ENCODE measurements at regions not wholly inside any gene's neighbourhood (a gene's known extent, or its start where the extent isn't known, plus 50 kb on each side); places are given as distances from the start of the nearest gene placed in this dataset.
"Not testable (repeated sequence)": the region's sequence is repeated elsewhere in the genome, so short reads cannot be mapped to it uniquely, and the experiment has no call there.

- H3K27ac Mint-ChIP-seq, result no peak overlapping the region
- no peaks in the 10 kb centered on the region for H3K36me3 Mint-ChIP-seq
- no peak overlapping the region for H3K4me3 Mint-ChIP-seq
- H3K4me1 Mint-ChIP-seq (ENCODE audit: low read depth), result no peaks in the 10 kb centered on the region
- peaks cover 10% of the 10 kb centered on the region for H3K9me3 Mint-ChIP-seq (ENCODE audit: low read depth)
- H3K27me3 Mint-ChIP-seq, result no peaks in the 10 kb centered on the region
Measured at GRCh38 chr2:122570641-122571040, 815.2 kb downstream of the TSN start.

GRCh38 chr2:122571471-122571870 lies 816.0 kb downstream of the TSN start:
- not testable (repeated sequence) for H3K36me3 Mint-ChIP-seq, H3K27me3 Mint-ChIP-seq
- H3K9me3 Mint-ChIP-seq (ENCODE audit: low read depth), result peaks cover 14% of the 10 kb centered on the region

DNA sequence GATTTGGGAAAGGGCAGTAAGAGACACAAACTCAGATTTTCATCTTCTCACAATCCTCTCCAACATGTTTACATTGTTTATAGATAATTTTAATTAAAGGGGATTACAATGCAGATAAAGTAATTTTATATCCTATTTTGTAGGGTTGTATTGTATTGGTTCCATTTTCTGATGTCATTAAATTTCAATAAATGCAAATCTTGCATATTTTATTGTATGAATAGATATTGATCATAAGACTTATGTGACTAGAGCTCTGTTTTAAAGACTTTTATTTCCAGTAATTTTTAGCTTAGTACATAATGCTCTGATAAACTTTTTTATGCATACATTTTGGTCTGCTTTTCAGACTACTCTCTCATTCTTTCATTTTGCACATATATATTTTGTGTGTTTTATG lies 819.6 kb downstream of the TSN start:
- Mint-ChIP-seq H3K9me3 (ENCODE audit: low read depth) (peaks cover 10% of the 10 kb centered on the region), H3K27ac (no peak overlapping the region), H3K27me3 (no peaks in the 10 kb centered on the region), H3K4me1 (ENCODE audit: low read depth) (no peaks in the 10 kb centered on the region), H3K36me3 (no peaks in the 10 kb centered on the region), H3K4me3 (no peak overlapping the region)

More at GRCh38 chr2:122571471-122571870, 816.0 kb downstream of the TSN start:
- H3K4me3 Mint-ChIP-seq; H3K4me1 Mint-ChIP-seq (ENCODE audit: low read depth); H3K27ac Mint-ChIP-seq: not testable (repeated sequence)

DNA sequence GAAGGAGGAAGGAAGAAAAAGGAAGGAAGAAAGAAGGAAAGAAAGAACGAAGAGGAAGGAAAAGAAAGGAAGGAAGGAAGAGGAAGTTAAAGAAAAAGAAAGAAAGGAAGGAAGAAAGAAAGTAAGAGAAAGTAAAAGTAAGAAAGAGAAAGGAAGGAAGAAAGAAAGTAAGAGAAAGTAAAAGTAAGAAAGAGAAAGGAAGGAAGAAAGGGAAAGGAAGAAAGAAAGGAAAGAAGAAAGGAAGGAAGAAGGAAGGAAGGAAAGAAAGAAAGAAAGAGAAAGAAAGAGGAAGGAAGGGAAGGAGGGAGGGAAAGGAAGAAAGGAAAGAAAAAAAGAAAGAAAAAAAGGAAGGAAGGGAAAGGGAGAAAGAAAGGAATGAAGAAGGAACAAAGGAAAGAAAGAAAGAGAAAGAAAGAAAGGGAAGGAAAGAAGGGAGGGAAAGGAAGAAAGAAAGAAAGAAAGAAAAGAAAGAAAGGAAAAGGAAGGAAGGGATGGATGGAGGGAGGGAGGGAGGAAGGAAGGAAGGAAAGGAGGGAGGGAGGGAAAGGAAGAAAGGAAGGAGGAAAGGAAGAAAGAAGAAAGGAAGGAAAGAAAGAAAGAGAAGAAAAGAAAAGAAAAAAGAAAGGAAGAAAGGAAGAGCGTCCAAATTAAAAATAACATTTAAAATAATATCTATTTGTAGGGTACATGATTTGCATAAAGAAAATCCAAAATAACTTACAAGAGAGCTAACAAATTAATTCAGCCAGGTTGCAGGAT lies 827.9 kb downstream of the TSN start:
- no peaks in the 10 kb centered on the region for H3K27me3 Mint-ChIP-seq
- no peaks in the 10 kb centered on the region for H3K36me3 Mint-ChIP-seq
- no peak overlapping the region for H3K27ac Mint-ChIP-seq
- no peaks in the 10 kb centered on the region for H3K4me1 Mint-ChIP-seq (ENCODE audit: low read depth)
- H3K9me3 Mint-ChIP-seq (ENCODE audit: low read depth), result no peaks in the 10 kb centered on the region
- H3K4me3 Mint-ChIP-seq, result no peak overlapping the region

DNA sequence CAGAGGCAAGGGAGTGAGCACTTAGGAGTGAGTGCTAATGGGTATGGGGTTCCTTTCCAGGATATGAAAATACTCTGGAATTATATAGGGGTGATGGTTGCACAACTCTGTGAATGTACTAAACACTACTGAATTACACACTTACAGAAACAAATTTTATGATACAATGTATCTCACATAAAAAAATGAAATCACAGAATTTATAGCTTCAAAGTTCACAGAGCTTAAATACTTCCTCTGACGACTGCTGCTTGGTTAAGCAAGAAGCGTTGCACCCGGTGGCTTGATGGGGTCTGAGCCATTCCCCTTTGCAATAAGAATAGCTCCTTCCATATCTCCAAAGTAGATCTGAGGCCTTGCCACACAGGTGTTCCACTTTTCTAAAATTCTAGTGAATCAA lies 835.1 kb downstream of the TSN start:
- Mint-ChIP-seq H3K4me3 (no peak overlapping the region), H3K9me3 (ENCODE audit: low read depth) (peaks cover 10% of the 10 kb centered on the region), H3K36me3 (no peaks in the 10 kb centered on the region), H3K27ac (no peak overlapping the region), H3K27me3 (no peaks in the 10 kb centered on the region), H3K4me1 (ENCODE audit: low read depth) (no peaks in the 10 kb centered on the region)

GRCh38 chr2:122595065-122595464 lies 839.6 kb downstream of the TSN start:
- no peaks in the 10 kb centered on the region for H3K27me3 Mint-ChIP-seq
- H3K36me3 Mint-ChIP-seq, result no peaks in the 10 kb centered on the region
- no peak overlapping the region for H3K27ac Mint-ChIP-seq
- peaks cover 10% of the 10 kb centered on the region for H3K9me3 Mint-ChIP-seq (ENCODE audit: low read depth)
- H3K4me3 Mint-ChIP-seq, result no peak overlapping the region
- H3K4me1 Mint-ChIP-seq (ENCODE audit: low read depth), result no peaks in the 10 kb centered on the region

GRCh38 chr2:122596598-122596997 lies 841.1 kb downstream of the TSN start:
- peaks cover 8% of the 10 kb centered on the region for H3K9me3 Mint-ChIP-seq (ENCODE audit: low read depth)
- no peaks in the 10 kb centered on the region for H3K27me3 Mint-ChIP-seq
- no peaks in the 10 kb centered on the region for H3K36me3 Mint-ChIP-seq
- no peaks in the 10 kb centered on the region for H3K4me1 Mint-ChIP-seq (ENCODE audit: low read depth)
- no peak overlapping the region for H3K4me3 Mint-ChIP-seq
- H3K27ac Mint-ChIP-seq, result no peak overlapping the region

DNA sequence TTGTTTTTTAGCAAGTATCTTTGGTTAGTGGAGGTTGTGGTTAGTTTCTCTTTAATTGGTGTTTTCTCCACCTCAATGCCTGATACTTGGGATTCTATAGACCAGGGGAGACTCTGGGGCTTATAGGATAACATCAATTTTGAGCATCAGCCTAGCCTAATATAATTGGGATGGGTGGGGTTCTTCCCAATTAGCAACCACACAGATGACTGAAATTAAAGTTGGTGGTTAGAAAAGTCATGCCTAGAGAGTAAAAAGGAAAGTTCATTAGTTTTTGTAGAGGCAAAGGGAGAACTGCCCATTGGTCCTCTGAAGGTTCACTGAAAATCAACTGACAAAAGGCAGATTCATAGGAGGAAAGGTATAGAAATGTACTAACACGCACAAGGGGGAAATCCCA lies 843.3 kb downstream of the TSN start:
- Mint-ChIP-seq H3K36me3 (no peaks in the 10 kb centered on the region), H3K4me1 (ENCODE audit: low read depth) (no peaks in the 10 kb centered on the region), H3K27ac (no peak overlapping the region), H3K9me3 (ENCODE audit: low read depth) (no peaks in the 10 kb centered on the region), H3K4me3 (no peak overlapping the region), H3K27me3 (no peaks in the 10 kb centered on the region)

- Mint-ChIP-seq H3K36me3 (no peaks in the 10 kb centered on the region), H3K27me3 (no peaks in the 10 kb centered on the region), H3K27ac (no peak overlapping the region), H3K9me3 (ENCODE audit: low read depth) (peaks cover 9% of the 10 kb centered on the region), H3K4me3 (no peak overlapping the region), H3K4me1 (ENCODE audit: low read depth) (no peaks in the 10 kb centered on the region)
Measured at GRCh38 chr2:122610948-122611609, 855.6 kb downstream of the TSN start.

DNA sequence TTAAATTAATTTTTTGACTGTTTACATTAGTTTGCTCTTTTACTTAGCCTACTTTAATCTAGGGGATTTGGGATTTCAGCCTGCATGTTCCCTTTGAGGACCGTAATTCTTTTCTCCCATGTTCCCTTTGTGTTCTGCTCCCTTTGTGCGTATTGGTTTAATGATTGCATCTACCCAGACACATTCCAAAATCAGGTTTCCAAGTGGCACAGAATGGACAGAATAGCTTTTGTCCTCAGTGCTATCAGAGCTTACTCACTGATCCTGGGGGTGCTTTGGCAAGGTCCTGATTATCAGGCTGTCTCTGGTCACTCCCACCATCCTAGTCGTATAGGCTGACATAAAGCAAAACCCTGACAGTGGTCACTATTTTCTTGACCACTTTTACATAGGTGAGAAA lies 867.5 kb downstream of the TSN start:
- no peaks in the 10 kb centered on the region for H3K27me3 Mint-ChIP-seq
- no peak overlapping the region for H3K27ac Mint-ChIP-seq
- H3K4me3 Mint-ChIP-seq, result no peak overlapping the region
- no peaks in the 10 kb centered on the region for H3K4me1 Mint-ChIP-seq (ENCODE audit: low read depth)
- H3K9me3 Mint-ChIP-seq (ENCODE audit: low read depth), result peaks cover 13% of the 10 kb centered on the region
- no peaks in the 10 kb centered on the region for H3K36me3 Mint-ChIP-seq

DNA sequence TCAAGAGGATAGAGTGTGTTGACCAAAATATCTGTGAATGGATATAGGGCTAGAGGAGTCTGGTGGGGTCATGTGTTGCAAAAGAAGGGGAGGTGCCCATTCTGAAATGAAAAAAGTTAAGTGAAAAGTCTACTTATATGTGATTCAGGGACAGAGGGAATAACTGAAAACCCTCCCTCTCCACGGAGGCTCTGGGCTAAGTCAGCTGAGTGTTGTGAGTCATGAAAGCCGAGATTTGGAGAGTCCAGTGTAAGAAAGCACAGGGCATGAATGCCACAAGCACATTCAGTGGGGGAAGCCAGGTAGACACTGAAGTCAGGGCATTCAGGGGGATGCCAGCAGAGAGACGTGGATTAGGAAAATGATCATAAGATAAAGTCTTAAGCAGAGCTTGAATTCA lies 871.9 kb downstream of the TSN start:
- Mint-ChIP-seq H3K4me3 (no peak overlapping the region), H3K27me3 (no peaks in the 10 kb centered on the region), H3K4me1 (ENCODE audit: low read depth) (no peaks in the 10 kb centered on the region), H3K27ac (no peak overlapping the region), H3K36me3 (no peaks in the 10 kb centered on the region), H3K9me3 (ENCODE audit: low read depth) (peaks cover 11% of the 10 kb centered on the region)

- H3K9me3 Mint-ChIP-seq (ENCODE audit: low read depth), result peaks cover 11% of the 10 kb centered on the region
- no peak overlapping the region for H3K27ac Mint-ChIP-seq
- H3K36me3 Mint-ChIP-seq, result no peaks in the 10 kb centered on the region
- no peak overlapping the region for H3K4me3 Mint-ChIP-seq
- no peaks in the 10 kb centered on the region for H3K27me3 Mint-ChIP-seq
- H3K4me1 Mint-ChIP-seq (ENCODE audit: low read depth), result no peaks in the 10 kb centered on the region
Measured at GRCh38 chr2:122634256-122634655, 878.8 kb downstream of the TSN start.

DNA sequence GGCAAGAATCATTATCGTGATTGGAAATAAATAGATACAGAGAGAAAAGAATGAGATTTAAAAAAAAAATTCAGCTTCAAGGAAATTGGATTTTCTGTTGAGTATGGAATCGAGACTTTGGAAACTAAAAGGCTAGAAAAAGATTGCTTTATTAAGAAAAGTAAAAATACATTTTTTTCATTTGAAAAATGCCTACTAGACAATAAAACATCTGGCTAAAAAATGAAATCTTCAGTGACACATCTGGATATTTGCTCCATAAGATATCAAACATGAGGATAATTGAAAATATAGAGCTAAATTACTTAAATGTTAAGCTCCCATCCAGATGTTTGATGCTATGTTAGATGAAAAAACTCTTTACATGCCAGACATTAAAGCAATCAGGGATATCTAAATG lies 879.5 kb downstream of the TSN start:
- Mint-ChIP-seq H3K27ac (no peak overlapping the region), H3K36me3 (no peaks in the 10 kb centered on the region), H3K27me3 (no peaks in the 10 kb centered on the region), H3K4me3 (no peak overlapping the region), H3K9me3 (ENCODE audit: low read depth) (peaks cover 16% of the 10 kb centered on the region), H3K4me1 (ENCODE audit: low read depth) (no peaks in the 10 kb centered on the region)

GRCh38 chr2:122635686-122636085 lies 880.2 kb downstream of the TSN start:
- no peak overlapping the region for H3K4me3 Mint-ChIP-seq
- H3K27ac Mint-ChIP-seq, result no peak overlapping the region
- H3K4me1 Mint-ChIP-seq (ENCODE audit: low read depth), result no peaks in the 10 kb centered on the region

GRCh38 chr2:122636097-122636496 lies 880.6 kb downstream of the TSN start:
- Mint-ChIP-seq H3K27me3 (no peaks in the 10 kb centered on the region), H3K27ac (no peak overlapping the region), H3K4me1 (ENCODE audit: low read depth) (no peaks in the 10 kb centered on the region), H3K36me3 (no peaks in the 10 kb centered on the region), H3K9me3 (ENCODE audit: low read depth) (peaks cover 11% of the 10 kb centered on the region), H3K4me3 (no peak overlapping the region)

More at GRCh38 chr2:122635686-122636085, 880.2 kb downstream of the TSN start:
- Mint-ChIP-seq H3K36me3 (no peaks in the 10 kb centered on the region), H3K9me3 (ENCODE audit: low read depth) (peaks cover 12% of the 10 kb centered on the region), H3K27me3 (no peaks in the 10 kb centered on the region)

- H3K9me3 Mint-ChIP-seq (ENCODE audit: low read depth), result peaks cover 11% of the 10 kb centered on the region
- H3K36me3 Mint-ChIP-seq, result no peaks in the 10 kb centered on the region
- no peak overlapping the region for H3K27ac Mint-ChIP-seq
- H3K4me1 Mint-ChIP-seq (ENCODE audit: low read depth), result no peaks in the 10 kb centered on the region
- H3K4me3 Mint-ChIP-seq, result no peak overlapping the region
- H3K27me3 Mint-ChIP-seq, result no peaks in the 10 kb centered on the region
Measured at GRCh38 chr2:122639176-122639575, 883.7 kb downstream of the TSN start.
